ENCODE measurements at regions not wholly inside any gene's neighbourhood (a gene's known extent, or its start where the extent isn't known, plus 50 kb on each side); places are given as distances from the start of the nearest gene placed in this dataset.

GRCh38 chr4:23219779-23220408 lies 527.2 kb downstream of the GBA3 start:
- DNase-seq: no peak
- intact Hi-C loops (cut with DNase I): no loop called here

- intact Hi-C loops (cut with DNase I): no loop called here
- no peak for DNase-seq
Observed at GRCh38 chr4:23213198-23213597, 520.5 kb downstream of the GBA3 start.

- intact Hi-C loops (cut with DNase I): no loop called here
- no peak for DNase-seq
Observed at GRCh38 chr4:23212558-23212957, 519.8 kb downstream of the GBA3 start.

GRCh38 chr4:23207059-23207458 lies 514.3 kb downstream of the GBA3 start:
- DNase-seq: no peak
- intact Hi-C loops (cut with DNase I): no loop called here

- DNase-seq: no peak
- intact Hi-C loops (cut with DNase I): no loop called here
Observed at GRCh38 chr4:23202712-23203247, 510.0 kb downstream of the GBA3 start.

DNA sequence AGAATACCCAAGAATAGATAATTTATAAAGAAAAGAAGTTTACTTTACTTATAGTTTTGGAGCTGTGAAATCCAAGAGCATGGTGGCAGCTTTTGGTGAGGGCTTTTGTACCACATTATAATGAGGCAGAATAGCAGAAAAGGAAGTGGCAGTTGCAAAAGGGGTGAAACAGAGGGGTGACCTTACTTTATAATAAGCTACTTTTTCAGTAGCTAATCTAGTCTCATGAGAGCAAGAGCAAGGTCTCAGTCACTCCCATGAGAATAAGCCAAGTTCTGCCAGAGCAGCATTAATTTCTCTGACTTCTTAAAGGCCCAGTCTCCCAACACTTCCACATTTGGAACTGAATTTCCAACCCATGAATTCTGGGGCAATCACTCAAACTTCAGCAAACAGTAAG lies 502.0 kb downstream of the GBA3 start:
- DNase-seq: no peak
- intact Hi-C loops (cut with DNase I): no loop called here

DNA sequence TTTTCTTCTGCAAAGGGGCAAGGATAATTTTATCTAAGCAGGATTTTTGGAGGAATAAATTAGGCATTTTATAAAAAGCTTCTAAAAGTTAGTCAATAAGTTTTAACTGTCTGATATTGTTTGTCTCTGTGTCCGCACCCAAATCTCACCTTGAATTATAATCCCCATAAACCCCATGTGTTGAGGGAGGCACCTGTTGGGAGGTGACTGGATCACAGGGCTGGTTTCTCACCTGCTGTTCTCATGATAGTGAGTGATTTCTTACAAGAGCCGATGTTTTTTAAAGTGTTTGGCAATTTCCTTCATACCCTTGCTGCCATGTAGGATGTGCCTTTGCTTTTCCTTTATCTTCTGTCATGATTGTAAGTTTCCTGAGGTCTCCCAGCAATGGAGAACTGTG lies 481.4 kb downstream of the GBA3 start:
- no peak for DNase-seq
- intact Hi-C loops (cut with DNase I): no loop called here

DNA sequence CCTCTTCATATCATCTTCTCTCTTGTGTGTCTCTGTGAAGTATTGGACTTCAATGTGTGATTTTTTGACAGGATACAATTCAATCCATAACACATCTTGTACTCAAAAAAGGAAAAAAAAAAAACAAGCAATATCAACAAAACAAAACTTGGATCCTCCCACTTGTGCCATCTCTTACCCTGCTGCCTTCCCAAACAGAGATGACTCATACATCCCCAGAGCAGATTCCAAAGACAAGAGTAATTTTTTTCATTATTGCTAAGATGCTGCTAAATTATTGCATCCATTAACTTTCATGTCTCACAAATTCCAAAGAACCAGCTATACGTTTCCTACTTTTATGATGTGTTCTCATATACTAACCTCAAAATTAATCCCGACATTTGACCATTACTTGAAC lies 479.2 kb downstream of the GBA3 start:
- no peak for DNase-seq
- intact Hi-C loops (cut with DNase I): no loop called here

DNA sequence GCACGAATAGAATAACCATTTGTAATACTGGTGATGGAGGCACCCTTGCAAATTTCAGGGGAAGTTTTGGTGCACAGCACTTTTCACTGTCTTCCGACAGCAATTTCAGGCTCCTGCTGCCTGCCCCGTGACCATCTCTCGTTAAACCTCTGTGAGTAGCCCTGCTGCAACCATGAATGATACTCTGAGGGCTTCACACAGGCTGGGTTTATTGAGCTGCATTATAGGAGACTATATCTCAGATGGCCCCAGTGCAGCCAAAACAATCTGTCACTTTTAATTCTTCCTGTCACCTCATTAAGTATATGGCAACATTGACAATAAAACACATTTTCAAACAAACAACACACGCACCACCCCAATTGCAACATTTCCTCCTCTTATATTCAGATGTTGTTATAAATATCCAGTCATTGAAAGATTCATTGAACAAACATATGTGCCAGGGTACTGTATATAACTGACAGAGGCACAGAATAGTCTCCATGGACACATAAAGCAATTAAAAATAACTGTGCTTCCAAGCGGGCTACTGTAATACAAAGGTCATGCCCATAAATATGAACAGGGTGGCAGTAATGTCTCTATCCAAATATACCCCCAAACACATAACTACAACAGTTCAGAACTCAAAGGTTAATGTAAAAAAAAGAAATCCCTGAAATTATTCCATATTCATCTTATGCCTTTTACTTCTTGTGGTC lies 477.0 kb downstream of the GBA3 start:
- intact Hi-C loops (cut with DNase I): no loop called here
- no peak for DNase-seq

DNA sequence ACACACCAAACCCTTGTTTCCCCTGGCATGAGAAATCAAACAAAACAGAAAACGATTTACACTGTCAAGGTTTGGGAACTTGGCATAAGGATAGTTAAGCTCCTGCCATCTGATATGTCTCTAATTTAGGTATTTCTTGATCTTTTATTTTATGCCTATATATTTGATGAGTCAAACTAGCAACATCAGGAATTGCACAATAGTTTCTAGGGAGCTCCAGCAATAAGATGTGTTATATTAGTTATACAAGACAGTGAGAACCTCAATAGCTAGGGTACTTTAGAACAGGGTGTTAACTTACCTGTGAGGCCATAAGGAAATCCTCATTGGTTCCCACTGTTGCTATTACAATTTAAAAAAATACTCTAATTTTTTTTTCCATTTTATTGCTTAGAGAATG lies 474.2 kb downstream of the GBA3 start:
- intact Hi-C loops (cut with DNase I): no loop called here

GRCh38 chr4:23166407-23166806 lies 473.7 kb downstream of the GBA3 start:
- intact Hi-C loops (cut with DNase I): no loop called here
- DNase-seq: no peak

More for the DNA sequence above, 474.2 kb downstream of the GBA3 start:
- DNase-seq: no peak

DNA sequence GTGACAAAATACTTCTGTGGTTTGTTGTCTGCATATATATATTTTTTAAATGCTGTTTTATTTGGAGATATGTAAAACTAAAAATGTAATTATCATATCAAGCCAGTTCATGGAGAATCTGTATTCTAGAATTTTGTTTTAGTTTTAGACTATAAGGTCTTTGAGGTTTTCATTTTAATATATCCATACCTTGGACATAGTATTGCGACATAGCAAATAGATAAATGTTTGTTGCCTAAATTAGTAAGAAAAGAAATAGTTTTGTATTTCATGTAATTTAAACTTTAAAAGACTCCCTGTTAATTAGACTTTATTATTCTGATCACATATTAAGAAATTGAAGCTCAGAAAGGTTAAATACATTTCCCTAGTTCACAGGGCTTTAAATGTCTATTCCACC lies 472.9 kb downstream of the GBA3 start:
- no peak for DNase-seq
- intact Hi-C loops (cut with DNase I): no loop called here

- DNase-seq: no peak
- intact Hi-C loops (cut with DNase I): no loop called here
Observed at GRCh38 chr4:23163647-23164436, 471.1 kb downstream of the GBA3 start.

DNA sequence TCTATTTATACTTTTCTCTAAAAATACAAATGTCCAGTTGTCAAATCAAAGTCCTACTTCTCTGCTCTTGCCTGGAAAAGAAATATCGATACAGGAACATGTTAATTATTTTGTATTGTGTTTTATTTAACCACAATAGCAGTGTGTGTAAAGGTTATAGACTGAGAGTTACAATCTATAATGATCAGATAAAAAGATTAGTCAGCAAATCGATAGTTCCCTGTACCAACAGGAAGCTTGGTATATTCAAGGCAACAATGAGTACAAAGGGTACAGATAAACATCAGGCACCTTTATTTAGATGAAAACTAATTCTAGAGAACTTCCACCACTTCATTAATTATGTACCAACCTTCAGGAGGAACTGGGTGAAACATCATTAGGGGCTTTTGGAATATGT lies 469.5 kb downstream of the GBA3 start:
- intact Hi-C loops (cut with DNase I): no loop called here
- DNase-seq: no peak

DNA sequence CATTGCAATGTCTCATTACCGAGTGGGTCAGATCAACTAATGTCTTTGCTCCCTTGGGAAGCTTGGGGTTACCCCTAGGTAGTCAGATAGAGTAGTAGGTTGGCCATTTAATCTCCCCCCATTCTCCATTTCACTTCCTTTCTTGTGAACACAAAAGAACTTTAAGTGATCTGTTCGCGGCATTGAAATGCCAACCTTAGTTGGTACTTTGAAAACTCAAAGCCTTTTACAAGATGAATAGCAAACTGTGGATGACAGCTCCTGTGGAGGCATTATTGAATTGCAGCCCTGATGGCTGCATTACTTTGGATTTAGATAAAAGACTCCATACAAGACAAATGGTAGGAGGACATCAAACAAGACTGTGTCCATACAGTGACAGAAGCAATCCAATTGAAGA lies 469.1 kb downstream of the GBA3 start:
- DNase-seq: no peak
- intact Hi-C loops (cut with DNase I): no loop called here

DNA sequence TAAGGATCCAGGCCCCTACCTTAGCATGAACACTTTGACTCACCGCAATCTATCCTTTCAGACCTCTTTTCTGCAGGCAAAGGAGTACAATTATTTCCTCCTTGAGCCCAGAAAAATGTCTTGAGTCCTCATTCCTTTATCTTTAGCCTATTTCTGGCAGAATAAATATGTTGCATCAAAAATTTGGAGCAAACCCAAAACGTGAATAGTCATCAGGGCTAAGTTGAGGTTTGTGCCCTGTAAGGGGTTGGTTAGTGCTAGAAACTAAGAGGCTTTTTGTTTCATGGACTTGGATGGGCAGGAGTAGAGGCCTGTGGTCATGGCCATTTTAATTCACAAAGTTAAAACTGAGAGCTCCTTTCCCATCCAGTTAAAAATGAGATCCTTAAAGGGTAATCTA lies 460.3 kb downstream of the GBA3 start:
- intact Hi-C loops (cut with DNase I): no loop called here

GRCh38 chr4:23149815-23150214 lies 457.1 kb downstream of the GBA3 start:
- intact Hi-C loops (cut with DNase I): no loop called here
- DNase-seq: no peak

More for the DNA sequence above, 460.3 kb downstream of the GBA3 start:
- no peak for DNase-seq

DNA sequence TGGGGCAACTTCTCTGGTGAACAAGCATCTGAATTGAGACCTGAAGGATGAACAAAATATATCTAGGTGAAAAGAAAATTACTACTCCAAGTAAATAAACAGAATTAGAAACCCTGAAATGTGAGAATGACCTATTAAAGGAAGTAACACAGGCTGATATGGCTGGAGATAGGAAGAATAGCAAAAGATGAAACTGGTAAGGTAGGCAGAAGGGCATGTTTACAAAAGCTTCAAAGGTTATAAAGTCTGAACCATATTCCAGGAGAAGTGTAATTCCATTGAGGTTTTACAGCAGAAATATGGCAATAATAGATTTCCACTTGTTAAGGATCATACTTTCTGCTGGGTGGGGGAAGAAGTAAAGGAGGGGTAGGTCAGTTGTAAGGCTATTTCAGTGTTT lies 452.0 kb downstream of the GBA3 start:
- no peak for DNase-seq

DNA sequence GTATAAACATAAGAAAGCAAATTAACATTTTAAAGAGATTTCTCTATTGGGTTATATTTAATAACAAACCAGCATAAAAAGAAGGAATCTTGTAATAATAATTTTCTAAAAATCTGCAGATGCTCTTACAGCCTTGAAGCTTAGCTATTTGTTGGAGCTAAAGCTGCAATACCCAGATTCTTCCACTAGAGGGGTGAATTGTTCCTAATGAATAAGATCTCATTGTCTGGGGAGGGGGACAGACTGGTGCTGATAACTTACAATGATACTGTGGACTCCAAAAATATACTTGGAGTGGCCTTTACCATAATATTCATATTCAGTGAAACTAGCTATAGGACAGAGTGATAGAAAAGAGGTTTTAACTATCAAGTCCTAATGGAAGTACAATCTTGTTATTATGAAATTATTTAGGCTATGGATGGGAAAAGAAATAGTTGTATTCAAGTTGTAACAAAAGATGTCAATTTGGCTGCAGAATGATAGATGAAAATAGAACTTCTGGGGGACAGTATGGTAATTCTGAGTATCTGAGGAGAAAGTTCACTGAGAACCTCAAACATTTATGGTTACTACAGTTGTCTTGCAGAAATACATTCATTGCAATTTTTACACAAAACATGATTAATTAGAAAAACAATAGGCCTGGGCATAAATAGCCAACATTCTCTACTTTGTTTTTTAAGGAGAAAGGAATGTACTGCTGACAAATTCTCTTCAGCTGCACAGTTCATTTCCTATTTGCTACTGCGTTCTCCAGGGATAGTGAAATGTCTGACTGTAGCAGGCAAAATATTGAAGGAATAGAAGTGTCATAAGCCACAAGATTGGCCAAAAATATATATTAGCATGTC lies 443.3 kb downstream of the GBA3 start:
- DNase-seq: no peak
- intact Hi-C loops (cut with DNase I): no loop called here

More for the DNA sequence above, 452.0 kb downstream of the GBA3 start:
- intact Hi-C loops (cut with DNase I): no loop called here

- intact Hi-C loops (cut with DNase I): no loop called here
- DNase-seq: no peak
Observed at GRCh38 chr4:23134331-23134730, 441.6 kb downstream of the GBA3 start.

DNA sequence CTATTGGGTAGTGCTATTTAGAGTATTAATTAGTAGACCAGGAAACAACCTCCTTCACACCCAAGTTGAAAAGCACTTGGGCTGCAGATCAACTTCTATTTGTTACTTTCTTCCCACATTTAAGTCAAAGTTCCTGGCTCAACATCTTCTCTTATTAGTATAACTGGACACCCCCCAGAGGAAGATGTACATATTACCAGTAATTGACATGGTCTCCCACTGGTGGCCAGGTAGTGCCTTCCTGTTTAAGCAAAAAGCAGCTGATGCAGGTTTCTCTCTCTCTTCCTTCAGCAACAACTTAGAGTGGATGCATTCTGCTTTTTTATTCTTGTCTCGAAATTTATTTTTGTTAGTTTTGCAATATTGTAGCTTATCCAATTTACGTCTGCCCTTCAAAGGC lies 438.1 kb downstream of the GBA3 start:
- DNase-seq: no peak
- intact Hi-C loops (cut with DNase I): no loop called here
